A549 (cell line): ENCODE measurements at regions not wholly inside any gene's neighbourhood (a gene's known extent, or its start where the extent isn't known, plus 50 kb on each side); places are given as distances from the start of the nearest gene placed in this dataset.

Experiments
- EP300 ChIP-seq, 2 experiments: fragments of >200 bp; sonication (Bioruptor Twin); formaldehyde crosslinking; IDR thresholded peaks; 2 replicates in 1 of 2; 3 replicates in 1 of 2; pipeline ENCODE4 v1.6.1; 2016 to 2017
- POLR2A ChIP-seq: IDR thresholded peaks from 2 replicates; pipeline ENCODE4 v1.6.1; 2012; ENCODE audit warnings: mild to moderate bottlenecking, low read length
- RCOR1 ChIP-seq: fragments of 150-350 bp; IDR thresholded peaks from 2 replicates; pipeline ENCODE4 v1.6.1; 2014; ENCODE audit warnings: antibody characterized with exemption, low read length, low read depth
- TF ChIP-seq, protein P1 (sequence below): IDR thresholded peaks from 2 replicates; pipeline ENCODE4 v1.6.1; 2012; ENCODE audit warnings: low read depth, borderline replicate concordance
- TF ChIP-seq, protein P2 (sequence below): fragments of 450-650 bp; IDR thresholded peaks from 2 replicates; pipeline ENCODE4 v1.6.1; 2014; ENCODE audit warnings: antibody characterized with exemption
- TF ChIP-seq, protein P3 (sequence below): fragments of >200 bp; sonication (Bioruptor Twin); formaldehyde crosslinking; IDR thresholded peaks from 3 replicates; pipeline ENCODE4 v1.5.1; 2016

- TF ChIP-seq, protein P1, sequence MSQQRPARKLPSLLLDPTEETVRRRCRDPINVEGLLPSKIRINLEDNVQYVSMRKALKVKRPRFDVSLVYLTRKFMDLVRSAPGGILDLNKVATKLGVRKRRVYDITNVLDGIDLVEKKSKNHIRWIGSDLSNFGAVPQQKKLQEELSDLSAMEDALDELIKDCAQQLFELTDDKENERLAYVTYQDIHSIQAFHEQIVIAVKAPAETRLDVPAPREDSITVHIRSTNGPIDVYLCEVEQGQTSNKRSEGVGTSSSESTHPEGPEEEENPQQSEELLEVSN = no peak
- TF ChIP-seq POLR2A = no peak
- TF ChIP-seq, protein P2, sequence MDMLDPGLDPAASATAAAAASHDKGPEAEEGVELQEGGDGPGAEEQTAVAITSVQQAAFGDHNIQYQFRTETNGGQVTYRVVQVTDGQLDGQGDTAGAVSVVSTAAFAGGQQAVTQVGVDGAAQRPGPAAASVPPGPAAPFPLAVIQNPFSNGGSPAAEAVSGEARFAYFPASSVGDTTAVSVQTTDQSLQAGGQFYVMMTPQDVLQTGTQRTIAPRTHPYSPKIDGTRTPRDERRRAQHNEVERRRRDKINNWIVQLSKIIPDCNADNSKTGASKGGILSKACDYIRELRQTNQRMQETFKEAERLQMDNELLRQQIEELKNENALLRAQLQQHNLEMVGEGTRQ = no peak
- no peak for TF ChIP-seq EP300 (IDR thresholded peaks at IDR 0.05)
- no peak for TF ChIP-seq RCOR1
- TF ChIP-seq, protein P3, sequence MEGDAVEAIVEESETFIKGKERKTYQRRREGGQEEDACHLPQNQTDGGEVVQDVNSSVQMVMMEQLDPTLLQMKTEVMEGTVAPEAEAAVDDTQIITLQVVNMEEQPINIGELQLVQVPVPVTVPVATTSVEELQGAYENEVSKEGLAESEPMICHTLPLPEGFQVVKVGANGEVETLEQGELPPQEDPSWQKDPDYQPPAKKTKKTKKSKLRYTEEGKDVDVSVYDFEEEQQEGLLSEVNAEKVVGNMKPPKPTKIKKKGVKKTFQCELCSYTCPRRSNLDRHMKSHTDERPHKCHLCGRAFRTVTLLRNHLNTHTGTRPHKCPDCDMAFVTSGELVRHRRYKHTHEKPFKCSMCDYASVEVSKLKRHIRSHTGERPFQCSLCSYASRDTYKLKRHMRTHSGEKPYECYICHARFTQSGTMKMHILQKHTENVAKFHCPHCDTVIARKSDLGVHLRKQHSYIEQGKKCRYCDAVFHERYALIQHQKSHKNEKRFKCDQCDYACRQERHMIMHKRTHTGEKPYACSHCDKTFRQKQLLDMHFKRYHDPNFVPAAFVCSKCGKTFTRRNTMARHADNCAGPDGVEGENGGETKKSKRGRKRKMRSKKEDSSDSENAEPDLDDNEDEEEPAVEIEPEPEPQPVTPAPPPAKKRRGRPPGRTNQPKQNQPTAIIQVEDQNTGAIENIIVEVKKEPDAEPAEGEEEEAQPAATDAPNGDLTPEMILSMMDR = no peak
Measured at GRCh38 chr2:150282357-150282756, 205.1 kb downstream of the RND3 start.
